ENCODE measurements at regions not wholly inside any gene's neighbourhood (a gene's known extent, or its start where the extent isn't known, plus 50 kb on each side); places are given as distances from the start of the nearest gene placed in this dataset.

DNA sequence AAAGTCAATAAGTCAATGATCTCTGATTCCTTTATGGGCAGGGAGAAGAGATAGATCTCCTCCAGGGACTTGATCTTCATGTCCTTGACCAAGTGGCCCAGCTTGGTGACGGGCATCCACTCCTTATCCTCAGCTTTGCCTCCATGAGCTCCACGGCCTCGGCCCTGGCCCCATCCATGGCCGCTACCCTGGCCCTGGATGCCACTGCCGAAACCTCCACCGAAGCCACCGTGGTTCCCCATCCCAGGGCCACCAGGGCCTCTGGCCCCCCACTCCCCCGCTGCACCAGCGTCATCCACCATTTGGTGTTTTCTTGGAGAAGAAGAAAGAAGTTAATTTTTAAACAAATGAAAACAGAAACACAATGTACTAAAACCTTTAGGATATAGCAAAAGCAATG lies 518.1 kb downstream of the GRXCR1 start:
- TF ChIP-seq, protein P1, sequence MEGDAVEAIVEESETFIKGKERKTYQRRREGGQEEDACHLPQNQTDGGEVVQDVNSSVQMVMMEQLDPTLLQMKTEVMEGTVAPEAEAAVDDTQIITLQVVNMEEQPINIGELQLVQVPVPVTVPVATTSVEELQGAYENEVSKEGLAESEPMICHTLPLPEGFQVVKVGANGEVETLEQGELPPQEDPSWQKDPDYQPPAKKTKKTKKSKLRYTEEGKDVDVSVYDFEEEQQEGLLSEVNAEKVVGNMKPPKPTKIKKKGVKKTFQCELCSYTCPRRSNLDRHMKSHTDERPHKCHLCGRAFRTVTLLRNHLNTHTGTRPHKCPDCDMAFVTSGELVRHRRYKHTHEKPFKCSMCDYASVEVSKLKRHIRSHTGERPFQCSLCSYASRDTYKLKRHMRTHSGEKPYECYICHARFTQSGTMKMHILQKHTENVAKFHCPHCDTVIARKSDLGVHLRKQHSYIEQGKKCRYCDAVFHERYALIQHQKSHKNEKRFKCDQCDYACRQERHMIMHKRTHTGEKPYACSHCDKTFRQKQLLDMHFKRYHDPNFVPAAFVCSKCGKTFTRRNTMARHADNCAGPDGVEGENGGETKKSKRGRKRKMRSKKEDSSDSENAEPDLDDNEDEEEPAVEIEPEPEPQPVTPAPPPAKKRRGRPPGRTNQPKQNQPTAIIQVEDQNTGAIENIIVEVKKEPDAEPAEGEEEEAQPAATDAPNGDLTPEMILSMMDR (IDR thresholded peaks at IDR 0.05): no peak
- TF ChIP-seq POLR2A (IDR thresholded peaks at IDR 0.05): no peak

Measured in adrenal gland (tissue), 5 donors.